AG20443 (cell line): ENCODE measurements at regions not wholly inside any gene's neighbourhood (a gene's known extent, or its start where the extent isn't known, plus 50 kb on each side); places are given as distances from the start of the nearest gene placed in this dataset.
"Not testable (repeated sequence)": the region's sequence is repeated elsewhere in the genome, so short reads cannot be mapped to it uniquely, and the experiment has no call there.

Experiments
- DNase-seq: peaks from one replicate; pipeline ENCODE4 v3.0.0; 2012; ENCODE audit warnings: low spot score, mixed read lengths

- not testable (repeated sequence) for DNase-seq
Observed at GRCh38 chr3:144023543-144023942, 51.9 kb downstream of the DIPK2A start.

- DNase-seq = no peak
Observed at GRCh38 chr3:144028798-144029411, 57.3 kb downstream of the DIPK2A start.

GRCh38 chr3:144029769-144030168 is 58.1 kb downstream of the DIPK2A start:
- DNase-seq = no peak

- DNase-seq = peak; percentile 34
Observed at GRCh38 chr3:144031938-144032337, 60.3 kb downstream of the DIPK2A start.

GRCh38 chr3:144032531-144033239 is 61.1 kb downstream of the DIPK2A start:
- DNase-seq = no peak

- no peak for DNase-seq
Observed at GRCh38 chr3:144033240-144033589, 61.6 kb downstream of the DIPK2A start.

GRCh38 chr3:144033863-144034262 is 62.2 kb downstream of the DIPK2A start:
- DNase-seq = no peak

GRCh38 chr3:144034715-144035290 is 63.2 kb downstream of the DIPK2A start:
- DNase-seq = no peak

GRCh38 chr3:144036498-144036897 is 64.9 kb downstream of the DIPK2A start:
- DNase-seq = no peak

- no peak for DNase-seq
Observed at GRCh38 chr3:144039661-144040060, 68.0 kb downstream of the DIPK2A start.

- DNase-seq = no peak
Observed at GRCh38 chr3:144041960-144042556, 70.4 kb downstream of the DIPK2A start.

GRCh38 chr3:144045766-144046165 is 74.1 kb downstream of the DIPK2A start:
- DNase-seq = no peak

- DNase-seq = no peak
Observed at GRCh38 chr3:144049374-144049773, 77.8 kb downstream of the DIPK2A start.

- DNase-seq = no peak
Observed at GRCh38 chr3:144051211-144051610, 79.6 kb downstream of the DIPK2A start.

- DNase-seq = no peak
Observed at GRCh38 chr3:144052275-144052674, 80.7 kb downstream of the DIPK2A start.

- DNase-seq = peak; percentile 69
Observed at GRCh38 chr3:144053121-144053520, 81.5 kb downstream of the DIPK2A start.

- DNase-seq = no peak
Observed at GRCh38 chr3:144054766-144055165, 83.1 kb downstream of the DIPK2A start.

- no peak for DNase-seq
Observed at GRCh38 chr3:144055604-144056003, 84.0 kb downstream of the DIPK2A start.

- no peak for DNase-seq
Observed at GRCh38 chr3:144058713-144059112, 87.1 kb downstream of the DIPK2A start.

GRCh38 chr3:144059481-144059880 is 87.9 kb downstream of the DIPK2A start:
- no peak for DNase-seq

GRCh38 chr3:144060881-144061280 is 89.3 kb downstream of the DIPK2A start:
- no peak for DNase-seq

- DNase-seq = no peak
Observed at GRCh38 chr3:144063306-144063705, 91.7 kb downstream of the DIPK2A start.

- DNase-seq = no peak
Observed at GRCh38 chr3:144067059-144067458, 95.4 kb downstream of the DIPK2A start.
